ENCODE measurements at regions not wholly inside any gene's neighbourhood (a gene's known extent, or its start where the extent isn't known, plus 50 kb on each side); places are given as distances from the start of the nearest gene placed in this dataset.

DNA sequence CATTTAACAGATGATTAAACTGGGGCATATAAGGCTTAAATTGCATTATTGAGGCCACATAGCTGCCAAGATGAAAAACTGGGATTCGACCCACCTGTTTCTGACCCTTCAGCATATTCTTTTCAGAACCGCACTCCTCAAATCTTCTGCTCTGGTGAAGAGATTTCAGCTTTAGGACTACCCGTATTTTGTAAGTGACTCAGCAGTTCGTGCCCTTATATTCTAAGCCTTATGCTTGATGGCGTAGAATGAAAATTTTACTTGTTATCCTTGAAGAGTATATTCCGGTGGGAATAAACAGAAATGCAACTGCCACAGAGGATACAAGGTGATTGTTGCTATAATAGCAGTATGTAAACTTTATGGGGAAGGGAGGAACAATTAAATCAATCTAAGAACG, 657.1 kb downstream of the DOK5 start:
- TF ChIP-seq, protein P1, sequence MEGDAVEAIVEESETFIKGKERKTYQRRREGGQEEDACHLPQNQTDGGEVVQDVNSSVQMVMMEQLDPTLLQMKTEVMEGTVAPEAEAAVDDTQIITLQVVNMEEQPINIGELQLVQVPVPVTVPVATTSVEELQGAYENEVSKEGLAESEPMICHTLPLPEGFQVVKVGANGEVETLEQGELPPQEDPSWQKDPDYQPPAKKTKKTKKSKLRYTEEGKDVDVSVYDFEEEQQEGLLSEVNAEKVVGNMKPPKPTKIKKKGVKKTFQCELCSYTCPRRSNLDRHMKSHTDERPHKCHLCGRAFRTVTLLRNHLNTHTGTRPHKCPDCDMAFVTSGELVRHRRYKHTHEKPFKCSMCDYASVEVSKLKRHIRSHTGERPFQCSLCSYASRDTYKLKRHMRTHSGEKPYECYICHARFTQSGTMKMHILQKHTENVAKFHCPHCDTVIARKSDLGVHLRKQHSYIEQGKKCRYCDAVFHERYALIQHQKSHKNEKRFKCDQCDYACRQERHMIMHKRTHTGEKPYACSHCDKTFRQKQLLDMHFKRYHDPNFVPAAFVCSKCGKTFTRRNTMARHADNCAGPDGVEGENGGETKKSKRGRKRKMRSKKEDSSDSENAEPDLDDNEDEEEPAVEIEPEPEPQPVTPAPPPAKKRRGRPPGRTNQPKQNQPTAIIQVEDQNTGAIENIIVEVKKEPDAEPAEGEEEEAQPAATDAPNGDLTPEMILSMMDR (IDR thresholded peaks at IDR 0.05) = no peak
- TF ChIP-seq EP300 (IDR thresholded peaks at IDR 0.05) = no peak
- TF ChIP-seq POLR2A (IDR thresholded peaks at IDR 0.05) = no peak
